GM12878 (cell line): ENCODE measurements at regions not wholly inside any gene's neighbourhood (a gene's known extent, or its start where the extent isn't known, plus 50 kb on each side); places are given as distances from the start of the nearest gene placed in this dataset.

Source experiments
- E2F8 ChIP-seq: fragments of 450-650 bp; IDR thresholded peaks from 2 replicates; pipeline ENCODE4 v1.6.1; 2018; ENCODE audit warnings: mild to moderate bottlenecking, low read depth, moderate library complexity; ENCODE audit not compliant: partially characterized antibody
- NFIC ChIP-seq: IDR thresholded peaks from 2 replicates; pipeline ENCODE4 v1.6.1; 2012; ENCODE audit warnings: low read depth, mild to moderate bottlenecking, inconsistent platforms, low read length, moderate library complexity
- TF ChIP-seq, protein P1 (sequence below), 3 experiments: IDR thresholded peaks in 2 of 3; conservative IDR thresholded peaks in 1 of 3; 2 replicates each; pipeline ENCODE4 v1.5.1; 2011; ENCODE audit warnings: low read depth in 3 of 3, low read length in 3 of 3, mild to moderate bottlenecking in 3 of 3, control low read depth in 2 of 3, moderate library complexity in 2 of 3, inconsistent platforms in 1 of 3, mixed read lengths in 1 of 3; ENCODE audit not compliant: control insufficient read depth in 2 of 3, insufficient read depth in 1 of 3; ENCODE audit errors: extremely low read depth in 1 of 3

DNA sequence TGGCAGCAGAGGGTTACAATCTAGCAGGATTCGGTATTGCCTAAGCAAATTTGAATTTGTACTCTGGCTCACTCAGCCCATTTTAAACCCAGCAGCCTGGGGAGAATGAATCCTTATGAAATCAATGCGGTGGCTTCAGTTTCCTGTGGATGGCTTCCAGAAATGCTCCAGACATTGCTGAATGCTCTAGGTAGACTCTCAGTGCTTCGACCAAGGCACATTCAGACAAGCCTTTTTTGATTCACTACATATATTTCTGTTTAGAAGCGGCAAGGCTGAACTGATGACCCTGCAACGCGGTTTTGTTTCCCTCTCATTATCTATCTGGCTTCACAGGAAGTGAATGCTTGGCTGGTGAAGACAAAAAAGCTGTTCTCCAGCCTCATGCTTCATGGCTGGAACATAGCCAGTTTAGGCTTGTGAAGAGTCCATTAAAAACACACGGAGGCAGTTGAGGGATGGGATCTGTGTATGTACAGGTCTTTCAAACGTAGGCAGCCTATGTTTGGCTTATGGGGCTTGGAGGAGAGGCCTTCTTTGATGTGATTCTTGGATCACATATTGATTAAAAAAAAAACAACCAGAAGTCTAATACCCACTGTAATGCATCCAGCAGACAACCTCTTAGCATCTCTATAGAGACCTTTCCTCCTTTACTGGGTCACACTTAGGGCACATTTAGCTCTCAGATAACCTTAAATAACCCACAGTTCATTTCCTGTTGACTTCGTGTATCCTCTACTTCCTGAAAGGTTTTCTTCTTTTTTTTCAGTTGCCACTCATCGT lies 400.2 kb upstream of the TBL1XR1 start:
- TF ChIP-seq, protein P1, sequence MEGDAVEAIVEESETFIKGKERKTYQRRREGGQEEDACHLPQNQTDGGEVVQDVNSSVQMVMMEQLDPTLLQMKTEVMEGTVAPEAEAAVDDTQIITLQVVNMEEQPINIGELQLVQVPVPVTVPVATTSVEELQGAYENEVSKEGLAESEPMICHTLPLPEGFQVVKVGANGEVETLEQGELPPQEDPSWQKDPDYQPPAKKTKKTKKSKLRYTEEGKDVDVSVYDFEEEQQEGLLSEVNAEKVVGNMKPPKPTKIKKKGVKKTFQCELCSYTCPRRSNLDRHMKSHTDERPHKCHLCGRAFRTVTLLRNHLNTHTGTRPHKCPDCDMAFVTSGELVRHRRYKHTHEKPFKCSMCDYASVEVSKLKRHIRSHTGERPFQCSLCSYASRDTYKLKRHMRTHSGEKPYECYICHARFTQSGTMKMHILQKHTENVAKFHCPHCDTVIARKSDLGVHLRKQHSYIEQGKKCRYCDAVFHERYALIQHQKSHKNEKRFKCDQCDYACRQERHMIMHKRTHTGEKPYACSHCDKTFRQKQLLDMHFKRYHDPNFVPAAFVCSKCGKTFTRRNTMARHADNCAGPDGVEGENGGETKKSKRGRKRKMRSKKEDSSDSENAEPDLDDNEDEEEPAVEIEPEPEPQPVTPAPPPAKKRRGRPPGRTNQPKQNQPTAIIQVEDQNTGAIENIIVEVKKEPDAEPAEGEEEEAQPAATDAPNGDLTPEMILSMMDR (IDR thresholded peaks at IDR 0.05 in 2 of 3, conservative IDR thresholded peaks at IDR 0.05 in 1 of 3; ENCODE audit: control insufficient read depth in 2 of 3, extremely low read depth in 1 of 3, insufficient read depth in 1 of 3, low read depth in 3 of 3, low read length in 3 of 3) = no peak
- TF ChIP-seq NFIC = no peak
- no peak for TF ChIP-seq E2F8
